ENCODE measurements at regions not wholly inside any gene's neighbourhood (a gene's known extent, or its start where the extent isn't known, plus 50 kb on each side); places are given as distances from the start of the nearest gene placed in this dataset.

DNA sequence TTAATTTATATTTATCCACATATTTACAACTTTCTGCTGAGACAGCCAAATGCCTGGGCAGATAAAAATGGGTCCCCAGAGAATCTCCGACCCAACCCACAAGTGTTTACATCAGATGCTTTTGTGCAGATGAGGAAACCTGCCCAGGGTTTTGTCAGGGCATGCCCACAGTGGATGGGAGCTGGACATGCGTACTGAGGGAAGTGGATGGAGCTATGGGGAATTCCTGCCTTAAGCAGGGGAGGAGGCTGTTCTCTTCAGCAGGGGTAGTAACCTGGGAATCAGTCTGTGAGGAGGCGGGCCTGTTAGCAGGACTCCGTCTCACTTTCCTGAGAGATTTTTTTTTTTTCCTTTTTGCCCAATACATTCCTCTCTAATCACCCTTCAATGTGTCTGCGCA lies 122.9 kb downstream of the RFC3 start:
- TF ChIP-seq, protein P1, sequence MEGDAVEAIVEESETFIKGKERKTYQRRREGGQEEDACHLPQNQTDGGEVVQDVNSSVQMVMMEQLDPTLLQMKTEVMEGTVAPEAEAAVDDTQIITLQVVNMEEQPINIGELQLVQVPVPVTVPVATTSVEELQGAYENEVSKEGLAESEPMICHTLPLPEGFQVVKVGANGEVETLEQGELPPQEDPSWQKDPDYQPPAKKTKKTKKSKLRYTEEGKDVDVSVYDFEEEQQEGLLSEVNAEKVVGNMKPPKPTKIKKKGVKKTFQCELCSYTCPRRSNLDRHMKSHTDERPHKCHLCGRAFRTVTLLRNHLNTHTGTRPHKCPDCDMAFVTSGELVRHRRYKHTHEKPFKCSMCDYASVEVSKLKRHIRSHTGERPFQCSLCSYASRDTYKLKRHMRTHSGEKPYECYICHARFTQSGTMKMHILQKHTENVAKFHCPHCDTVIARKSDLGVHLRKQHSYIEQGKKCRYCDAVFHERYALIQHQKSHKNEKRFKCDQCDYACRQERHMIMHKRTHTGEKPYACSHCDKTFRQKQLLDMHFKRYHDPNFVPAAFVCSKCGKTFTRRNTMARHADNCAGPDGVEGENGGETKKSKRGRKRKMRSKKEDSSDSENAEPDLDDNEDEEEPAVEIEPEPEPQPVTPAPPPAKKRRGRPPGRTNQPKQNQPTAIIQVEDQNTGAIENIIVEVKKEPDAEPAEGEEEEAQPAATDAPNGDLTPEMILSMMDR (IDR thresholded peaks at IDR 0.05; ENCODE audit: extremely low read depth in 1 of 2, insufficient read depth in 1 of 2, low read depth in 1 of 2, low read length in 2 of 2) = no peak
- no peak for TF ChIP-seq POLR2AphosphoS5 (IDR thresholded peaks at IDR 0.05; ENCODE audit: insufficient read depth, low read depth, low read length)
